TTC549 (cell line): ENCODE measurements at regions not wholly inside any gene's neighbourhood (a gene's known extent, or its start where the extent isn't known, plus 50 kb on each side); places are given as distances from the start of the nearest gene placed in this dataset.

Experiments used
- FAIRE-seq: peaks from 2 replicates; lab custom pipeline; 2012; peaks lifted over from hg19 to GRCh38; lab: Jason Lieb, UNC

- no peak for FAIRE-seq
These were observed 410.7 kb upstream of the KIRREL3 start for GRCh38 chr11:127411283-127411682.

DNA sequence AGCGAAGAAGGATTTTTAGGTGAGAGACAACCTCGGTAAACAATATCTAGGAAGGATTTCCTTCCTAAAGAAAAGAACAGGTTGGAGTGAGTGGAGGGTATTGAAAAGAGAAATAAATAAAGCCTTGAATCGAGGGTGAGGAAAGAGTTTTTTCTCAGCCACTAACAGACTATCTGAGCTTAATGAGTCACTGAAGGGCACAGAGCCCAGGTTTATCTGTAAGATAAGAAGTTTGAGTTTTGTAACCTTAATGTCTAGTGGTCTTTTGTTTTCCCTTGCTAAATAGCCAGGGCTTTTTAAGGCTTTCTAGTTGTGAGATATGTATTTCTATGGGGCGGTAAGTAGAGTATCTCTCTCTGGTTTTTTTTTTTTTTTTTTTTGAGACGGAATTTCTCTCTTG is 394.5 kb upstream of the KIRREL3 start:
- FAIRE-seq, result no peak

DNA sequence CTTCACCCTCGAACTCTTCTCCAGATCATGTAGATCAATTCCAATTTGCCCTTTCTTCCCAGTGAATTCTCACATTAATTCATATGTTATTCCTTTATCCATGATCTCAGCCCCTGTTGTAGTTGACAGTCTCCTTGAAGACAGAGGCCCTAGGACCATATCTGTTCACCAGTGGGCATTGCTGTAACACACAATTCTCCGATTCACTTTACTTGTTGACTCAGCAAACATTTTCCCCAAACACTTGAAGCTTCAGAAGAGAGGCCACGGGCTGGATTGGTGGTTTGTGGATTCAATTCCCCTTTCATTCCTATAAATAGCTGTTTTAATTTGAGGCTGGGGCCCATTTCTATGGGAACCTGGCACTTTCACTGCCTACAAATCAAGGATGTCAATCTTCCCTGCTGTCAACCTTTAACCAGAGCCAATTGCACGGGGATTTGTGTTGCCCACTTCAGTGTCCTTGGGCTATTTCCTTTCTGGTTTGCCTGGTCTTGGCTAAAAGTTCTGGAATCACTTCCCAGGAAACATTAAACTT is 393.0 kb upstream of the KIRREL3 start:
- FAIRE-seq, result no peak

DNA sequence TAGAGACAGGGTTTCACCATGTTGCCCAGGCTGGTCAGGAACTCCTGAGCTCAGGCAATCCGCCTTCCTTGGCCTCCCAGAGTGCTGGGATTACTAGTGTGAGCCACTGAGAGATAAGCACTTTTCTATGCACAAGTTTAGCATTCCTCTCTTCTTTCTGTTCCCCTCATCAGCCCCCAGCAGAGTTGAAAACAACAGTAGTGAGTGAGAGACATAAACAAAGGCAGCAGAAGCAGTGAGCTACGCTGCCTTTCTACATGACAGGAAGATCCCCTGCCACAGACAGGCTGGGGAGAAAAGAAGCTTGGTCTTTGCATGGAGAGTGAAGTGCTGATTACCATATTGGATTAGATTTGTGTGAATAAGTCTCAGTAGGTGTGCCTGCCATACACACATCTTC is 392.0 kb upstream of the KIRREL3 start:
- FAIRE-seq, result no peak

GRCh38 chr11:127390465-127390864 is 389.9 kb upstream of the KIRREL3 start:
- FAIRE-seq, result no peak

DNA sequence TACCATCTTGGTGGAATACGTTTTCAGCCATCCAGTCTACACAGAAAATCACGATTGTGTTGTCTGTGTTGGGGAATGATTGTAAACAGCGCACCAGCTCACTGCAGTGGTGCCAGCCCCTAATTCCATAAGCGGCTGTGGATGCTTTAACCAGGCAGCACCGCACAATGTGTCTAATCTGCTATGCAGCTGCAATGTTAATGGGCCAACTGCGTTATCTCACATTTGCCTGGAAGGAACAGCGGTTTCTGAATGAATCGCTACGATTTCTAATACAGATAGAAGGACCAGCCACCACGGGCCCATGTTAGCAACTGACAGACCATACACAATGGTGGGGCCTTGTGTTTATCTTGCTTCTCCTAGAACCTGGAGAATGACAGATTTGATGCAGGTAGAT is 384.5 kb upstream of the KIRREL3 start:
- no peak for FAIRE-seq

DNA sequence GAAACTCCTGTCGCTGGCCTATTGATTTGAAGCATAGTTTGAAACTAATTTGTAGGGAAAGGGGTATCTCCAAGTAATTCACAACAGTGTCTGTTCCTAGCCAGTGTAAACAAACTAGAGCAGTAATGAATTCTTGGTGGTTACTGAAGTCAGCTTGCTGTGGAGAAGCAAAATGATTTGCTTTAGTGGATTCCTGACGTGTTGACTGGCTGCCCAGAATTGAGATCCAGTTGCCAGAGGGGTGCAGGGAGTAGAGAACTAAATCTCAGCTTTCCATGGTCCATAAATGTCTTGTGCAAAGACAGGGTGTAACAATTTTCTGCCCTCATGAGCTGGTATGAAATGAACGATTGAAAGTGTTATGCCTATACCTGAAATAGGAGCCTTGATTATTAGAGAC is 382.5 kb upstream of the KIRREL3 start:
- no peak for FAIRE-seq

GRCh38 chr11:127381247-127381646 is 380.7 kb upstream of the KIRREL3 start:
- no peak for FAIRE-seq

- FAIRE-seq, result no peak
These were observed 379.1 kb upstream of the KIRREL3 start for GRCh38 chr11:127379686-127380085.

DNA sequence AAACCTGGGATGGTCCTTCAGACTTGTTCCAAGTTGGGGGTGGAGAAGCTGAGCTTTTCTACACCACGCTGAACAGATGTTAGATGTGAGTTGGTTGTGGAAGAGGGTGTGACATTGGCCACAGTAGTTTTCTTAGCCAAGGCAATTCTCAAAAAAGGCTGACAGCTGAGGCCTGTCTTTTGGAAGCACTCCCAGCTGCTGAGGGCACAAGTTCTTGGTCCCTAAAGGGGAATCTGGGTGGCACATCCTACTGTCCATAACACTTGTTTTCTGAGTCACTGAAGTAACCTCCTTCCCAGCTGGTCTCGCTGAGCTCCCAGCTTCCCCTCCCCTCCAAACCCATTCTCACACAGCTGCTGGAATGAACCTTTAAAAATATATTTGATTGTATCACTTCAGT is 375.7 kb upstream of the KIRREL3 start:
- no peak for FAIRE-seq

DNA sequence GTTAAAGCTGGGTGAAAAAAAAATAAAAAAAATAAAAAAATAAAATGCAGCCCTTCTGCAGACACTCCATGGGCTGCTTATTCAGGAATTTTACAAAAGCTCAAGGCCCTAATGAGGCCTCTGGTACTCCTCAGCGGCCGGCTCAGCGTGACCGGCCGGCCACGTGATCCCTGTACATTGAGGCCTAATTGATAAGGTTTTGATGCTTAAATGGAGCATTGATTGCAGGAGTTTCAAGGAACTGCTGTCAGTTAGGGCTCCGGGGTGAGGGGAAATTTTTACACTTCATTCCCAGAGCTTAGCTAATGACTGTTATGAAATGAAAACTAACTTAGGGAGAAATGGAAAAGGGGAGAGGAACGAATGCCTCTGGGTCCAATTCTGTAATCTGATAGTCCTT is 368.8 kb upstream of the KIRREL3 start:
- FAIRE-seq, result no peak

DNA sequence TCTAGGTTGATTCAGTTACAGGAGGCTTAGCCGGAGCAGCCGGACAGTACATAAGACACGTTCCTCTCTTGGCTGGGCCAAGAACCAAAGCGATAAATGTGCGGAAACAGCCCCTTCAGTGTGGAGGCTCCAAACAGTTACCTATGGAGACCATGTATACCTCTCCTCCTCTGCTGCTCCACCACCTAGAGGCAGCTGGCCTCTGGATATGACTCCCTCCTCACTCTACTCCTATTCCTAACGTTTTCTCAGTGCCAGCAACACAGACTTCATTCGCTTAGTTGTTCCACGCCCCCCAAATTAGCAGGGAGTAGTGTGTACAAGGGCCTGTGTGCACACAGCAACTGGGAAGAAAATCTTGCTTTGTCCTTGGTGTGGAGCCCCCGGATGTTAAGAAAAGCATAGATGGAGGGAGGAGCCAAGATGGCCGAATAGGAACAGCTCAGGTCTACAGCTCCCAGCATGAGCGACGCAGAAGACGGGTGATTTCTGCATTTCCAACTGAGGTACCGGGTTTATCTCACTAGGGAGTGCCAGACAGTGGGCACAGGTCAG is 362.3 kb upstream of the KIRREL3 start:
- no peak for FAIRE-seq

GRCh38 chr11:127358160-127358559 is 357.6 kb upstream of the KIRREL3 start:
- FAIRE-seq, result no peak

DNA sequence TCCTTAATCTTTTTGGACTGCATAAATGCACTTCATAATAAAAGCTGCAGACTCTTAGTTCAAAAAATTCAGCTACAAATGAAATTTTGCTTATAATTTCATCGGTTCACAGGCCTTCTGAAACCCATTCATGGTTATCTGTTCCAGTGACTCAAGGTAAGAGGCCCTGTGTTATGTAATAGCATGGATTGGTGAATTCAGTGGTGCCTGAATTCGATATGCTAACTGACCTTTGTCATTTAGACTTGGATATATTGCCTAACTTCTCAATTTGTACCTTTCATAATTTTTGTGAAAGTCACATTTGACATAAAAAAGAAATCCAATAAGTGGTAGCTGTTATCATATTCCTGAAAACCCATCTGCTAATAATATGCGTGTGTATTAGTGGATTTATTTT is 349.9 kb upstream of the KIRREL3 start:
- no peak for FAIRE-seq

DNA sequence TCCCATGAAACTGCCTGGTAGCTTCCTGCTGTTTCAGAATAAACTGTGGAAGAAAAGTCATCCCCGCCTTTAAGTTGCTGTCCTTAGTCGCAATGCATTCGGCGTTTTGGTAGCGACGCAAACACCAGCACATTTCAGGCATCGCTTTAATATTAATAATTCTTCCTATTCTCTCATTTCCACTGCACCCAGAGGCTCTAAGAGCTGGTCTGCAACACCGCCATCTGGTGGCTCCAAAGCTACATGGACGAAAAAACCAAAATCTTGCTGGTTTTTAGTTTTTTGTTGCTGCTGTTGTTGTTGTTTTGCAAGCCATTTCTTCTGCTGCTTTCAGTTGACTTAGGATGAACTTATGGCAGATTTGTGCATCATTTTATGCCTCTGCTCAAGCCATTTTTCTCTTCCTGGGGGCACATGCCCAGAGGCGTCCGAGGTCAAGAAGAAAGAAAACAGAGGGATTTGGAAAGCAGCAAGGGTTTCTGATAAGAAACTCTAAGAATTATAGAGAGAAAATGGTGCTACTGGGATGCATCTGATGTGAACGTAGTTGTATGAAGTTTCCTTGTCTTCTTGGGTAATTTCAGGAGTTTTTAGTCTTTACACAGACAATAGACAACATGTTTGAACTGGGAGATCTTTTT is 345.4 kb upstream of the KIRREL3 start:
- no peak for FAIRE-seq

DNA sequence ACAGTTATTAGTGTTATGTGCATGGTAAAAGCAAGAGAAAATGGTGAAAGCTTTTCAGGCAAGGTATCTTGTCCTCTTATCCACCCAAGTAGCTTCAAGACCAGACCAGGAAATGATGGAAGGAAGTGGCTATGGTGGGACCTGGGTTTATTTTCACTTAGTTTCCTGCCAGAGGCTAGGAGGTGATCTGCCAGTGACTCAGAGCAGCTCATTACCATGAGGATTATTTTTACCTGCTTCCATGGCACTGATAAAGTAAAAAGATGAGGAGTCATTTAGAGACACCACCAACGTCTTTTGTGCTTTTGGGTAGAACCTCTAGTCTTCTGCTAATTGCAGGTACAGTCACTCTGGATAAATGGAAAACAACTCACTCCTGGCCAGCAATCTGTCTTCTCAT is 339.9 kb upstream of the KIRREL3 start:
- FAIRE-seq, result no peak

GRCh38 chr11:127339376-127339775 is 338.8 kb upstream of the KIRREL3 start:
- FAIRE-seq, result no peak

DNA sequence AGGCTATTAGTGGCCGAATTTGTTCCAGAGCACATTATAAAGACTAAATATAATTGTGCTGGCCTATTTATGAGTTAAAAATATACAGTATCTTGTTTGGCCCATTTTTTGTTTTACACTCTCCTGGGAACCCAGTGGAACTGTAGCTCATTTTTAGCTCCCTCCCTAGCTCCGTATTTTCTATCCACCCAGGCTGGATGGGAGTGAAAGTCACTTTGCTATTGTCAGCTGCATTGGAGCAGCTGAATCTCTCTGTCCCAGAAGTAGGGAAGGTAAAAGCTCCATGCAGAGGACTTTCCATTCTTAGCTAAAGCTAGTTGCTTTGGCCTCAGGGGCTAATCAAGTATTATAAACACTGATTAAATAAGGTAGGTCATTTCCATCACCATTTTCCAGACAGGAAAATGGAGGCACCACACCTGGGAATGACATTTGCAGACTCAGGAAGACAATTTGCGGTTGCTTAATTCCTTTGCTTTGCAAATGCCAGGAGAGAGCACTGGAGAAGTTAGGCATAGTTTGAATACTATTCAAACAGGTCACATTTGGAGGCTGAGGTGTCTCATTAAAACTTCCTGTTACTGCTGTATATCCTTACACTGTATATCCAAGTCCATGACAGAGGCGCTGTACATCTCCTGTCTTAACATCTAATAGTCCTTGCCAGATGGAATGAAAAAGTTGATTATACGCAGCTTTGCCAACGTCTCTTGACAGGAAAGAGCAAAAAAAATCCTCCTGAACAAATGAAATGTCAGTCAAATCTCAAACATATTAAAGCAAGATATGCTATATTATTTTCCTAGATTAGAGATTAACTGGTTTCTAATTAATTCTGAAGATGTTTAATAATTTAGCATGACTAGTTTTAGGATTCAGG is 338.1 kb upstream of the KIRREL3 start:
- no peak for FAIRE-seq

DNA sequence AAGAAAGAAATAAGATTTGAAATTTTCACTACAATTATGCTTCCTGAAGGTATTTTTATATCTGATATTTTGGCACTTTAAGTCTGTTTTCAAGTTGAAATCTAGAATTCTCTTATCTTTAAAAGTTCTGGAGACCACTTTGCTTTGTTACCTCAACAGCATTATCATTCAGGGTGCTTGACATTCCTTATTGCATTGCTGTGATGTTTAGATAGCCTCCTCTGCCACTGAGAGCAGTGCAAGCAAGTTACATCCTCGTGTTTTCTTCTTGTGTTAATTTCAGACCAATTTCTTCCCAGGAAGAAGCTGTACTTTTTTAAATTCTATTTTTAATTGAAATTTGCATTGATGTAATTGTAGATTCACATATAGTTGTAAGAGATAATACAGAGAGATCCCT is 333.9 kb upstream of the KIRREL3 start:
- no peak for FAIRE-seq

DNA sequence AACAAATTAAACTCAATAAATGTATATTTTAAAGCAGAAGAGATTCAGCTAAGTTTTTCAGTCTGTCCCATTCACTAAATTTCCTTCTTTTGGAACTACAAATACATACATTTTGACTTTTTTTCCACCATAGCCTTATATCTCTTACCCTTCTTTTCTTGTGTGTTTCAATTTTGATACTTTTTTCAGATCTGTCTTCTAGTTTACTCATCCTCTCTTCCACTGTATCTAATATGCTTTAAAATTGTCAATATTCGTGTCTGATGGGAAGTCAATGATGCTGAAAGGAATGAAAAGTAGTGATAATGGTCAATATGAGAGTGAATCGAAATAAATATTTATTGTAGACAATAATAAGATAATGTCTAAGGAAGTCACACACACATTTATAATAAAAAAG is 332.3 kb upstream of the KIRREL3 start:
- FAIRE-seq, result no peak

DNA sequence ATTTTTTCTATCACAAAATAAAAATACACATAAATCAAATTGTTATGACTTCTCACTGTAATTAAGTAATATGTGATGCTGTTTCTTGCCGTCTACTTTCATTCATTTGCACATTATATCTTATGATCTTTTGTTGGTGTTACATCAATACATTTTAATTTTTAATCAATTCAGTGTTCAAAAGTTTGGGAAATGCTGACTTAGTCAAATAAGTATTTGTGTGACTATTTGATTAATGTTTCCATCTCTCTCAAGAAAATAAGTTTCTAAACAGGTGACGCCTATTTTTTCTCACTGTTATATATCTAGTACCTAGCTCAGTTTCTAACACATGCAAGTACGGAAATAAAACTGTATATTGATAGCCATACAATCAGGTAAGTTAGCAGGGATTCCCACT is 329.5 kb upstream of the KIRREL3 start:
- FAIRE-seq, result no peak

GRCh38 chr11:127308291-127308690 is 307.7 kb upstream of the KIRREL3 start:
- no peak for FAIRE-seq

GRCh38 chr11:127307700-127308099 is 307.1 kb upstream of the KIRREL3 start:
- no peak for FAIRE-seq
